HG02798 (cell line): ENCODE measurements at regions not wholly inside any gene's neighbourhood (a gene's known extent, or its start where the extent isn't known, plus 50 kb on each side); places are given as distances from the start of the nearest gene placed in this dataset.

ENCODE experiments used
- ATAC-seq: cut with Tn5 transposase; IDR thresholded peaks from one replicate; pipeline ENCODE4 v1.9.1; 2021; ENCODE audit warnings: mild to moderate bottlenecking; ENCODE audit not compliant: unreplicated experiment, poor library complexity

DNA sequence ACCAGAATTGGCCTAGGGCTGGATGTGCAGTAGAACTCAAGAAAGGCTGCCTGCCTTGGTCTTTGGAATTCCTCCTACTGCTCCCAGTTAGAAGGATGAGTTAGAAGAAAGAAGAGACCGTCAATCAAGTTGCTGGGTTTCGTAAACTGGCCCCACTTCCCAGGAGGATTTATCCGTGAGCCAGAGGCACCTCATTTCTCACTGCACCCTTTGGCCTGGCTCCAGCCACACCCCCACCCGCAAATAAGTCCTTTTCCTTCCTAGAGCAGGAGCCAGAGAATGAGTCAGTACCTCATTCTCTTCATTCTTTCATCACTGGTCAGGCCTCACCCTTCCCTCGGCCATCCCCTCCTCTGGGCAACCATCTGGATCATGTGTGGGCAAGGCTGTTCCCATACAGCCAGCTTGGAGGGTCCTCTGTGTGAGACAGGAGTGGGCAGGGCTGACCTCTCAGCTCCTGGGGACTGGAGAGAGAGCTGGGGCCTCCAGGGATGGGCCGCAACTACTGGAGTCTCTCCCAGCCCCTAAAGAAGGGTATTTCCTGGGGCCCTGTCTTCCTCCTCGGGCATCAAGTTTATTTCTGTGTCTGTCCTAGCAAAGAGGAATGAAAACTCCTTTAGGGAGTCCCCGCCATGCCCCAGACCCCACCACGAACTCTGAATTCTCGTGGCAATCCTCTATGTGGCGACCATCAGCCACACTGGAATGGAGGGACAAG lies 87.2 kb upstream of the DUSP5 start:
- ATAC-seq, result no peak

DNA sequence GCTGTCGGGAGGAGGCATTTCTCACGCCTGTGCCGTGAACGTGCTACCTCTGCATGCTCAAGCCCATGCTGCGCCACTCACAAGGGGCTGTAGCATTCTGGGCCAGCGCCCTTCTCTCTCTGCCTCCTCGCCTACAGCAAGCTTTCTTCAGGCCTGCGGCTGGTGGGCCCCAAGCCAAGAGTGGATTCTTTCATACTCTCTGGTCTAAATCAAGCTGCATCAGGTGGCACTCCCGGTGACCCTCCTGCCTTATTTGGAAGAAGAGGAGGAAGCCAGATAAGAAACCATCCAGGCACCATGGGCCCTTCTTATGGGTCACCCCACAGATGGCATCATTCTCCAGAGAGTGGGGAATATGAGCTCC lies 86.7 kb upstream of the DUSP5 start:
- no peak for ATAC-seq

DNA sequence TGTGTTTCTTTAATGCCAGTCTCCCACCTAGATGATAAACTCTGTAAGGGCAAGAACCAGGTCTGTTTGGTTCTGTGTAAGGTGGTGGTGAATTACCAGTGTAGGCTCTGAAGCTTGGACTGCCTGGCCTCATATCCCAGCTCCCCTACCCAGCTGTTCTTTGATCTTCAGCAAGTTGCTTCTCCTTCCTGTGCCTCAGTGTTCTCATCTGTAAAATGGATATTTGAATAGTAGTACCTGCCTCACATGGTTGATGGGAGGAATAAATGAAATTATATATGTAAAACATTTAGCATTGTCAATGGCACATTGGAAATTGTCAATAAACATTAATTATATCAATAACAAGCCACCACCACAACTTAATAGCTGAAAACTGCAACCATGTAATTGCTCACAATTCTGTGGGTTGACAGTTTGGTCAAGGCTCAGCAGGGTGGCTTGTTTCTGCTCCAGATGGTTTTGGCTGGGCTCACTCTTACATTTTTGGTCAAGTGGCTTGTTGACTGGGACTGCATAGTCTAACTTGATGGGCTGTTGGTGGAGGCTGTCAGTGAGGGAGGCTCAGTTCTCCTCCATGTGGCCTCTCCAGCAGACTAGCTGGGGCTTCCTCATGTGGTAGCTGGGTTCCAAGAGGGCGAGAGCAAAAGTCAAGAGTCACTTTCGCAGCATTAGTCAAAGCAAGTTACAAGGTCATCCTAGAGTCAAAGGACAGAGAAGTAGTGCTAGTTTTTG lies 84.5 kb upstream of the DUSP5 start:
- ATAC-seq, result no peak

DNA sequence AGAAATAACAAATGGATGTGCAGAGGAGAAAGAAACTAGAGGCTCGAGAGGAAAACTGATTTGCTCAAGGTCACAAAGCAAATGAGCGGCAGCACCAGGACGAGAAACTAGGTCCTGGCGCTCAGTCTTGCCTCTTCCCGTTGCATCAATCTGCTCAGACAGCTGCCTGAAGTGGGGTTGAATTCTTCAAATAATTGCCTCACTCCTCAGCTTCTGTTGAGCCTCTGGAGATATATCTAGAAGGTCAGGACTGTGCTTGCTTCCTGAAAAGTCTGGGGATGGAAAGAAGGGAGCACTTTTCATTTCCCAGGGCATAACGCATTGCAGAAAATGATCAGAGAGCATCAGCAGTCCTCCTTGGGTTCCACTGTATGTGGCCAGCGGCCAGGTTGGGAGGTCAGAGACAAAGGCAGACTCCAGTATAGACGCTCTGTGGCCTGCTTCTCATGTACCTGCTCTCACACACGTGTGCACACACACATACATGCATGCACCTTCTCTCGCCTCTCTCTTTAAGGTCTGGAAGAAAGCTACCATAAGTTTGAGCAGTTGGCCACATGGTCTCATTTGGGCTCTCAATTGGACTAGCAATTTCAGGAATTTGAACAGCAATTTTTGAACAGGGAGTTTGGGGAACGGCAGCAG lies 83.7 kb upstream of the DUSP5 start:
- ATAC-seq, result peak; percentile 3

DNA sequence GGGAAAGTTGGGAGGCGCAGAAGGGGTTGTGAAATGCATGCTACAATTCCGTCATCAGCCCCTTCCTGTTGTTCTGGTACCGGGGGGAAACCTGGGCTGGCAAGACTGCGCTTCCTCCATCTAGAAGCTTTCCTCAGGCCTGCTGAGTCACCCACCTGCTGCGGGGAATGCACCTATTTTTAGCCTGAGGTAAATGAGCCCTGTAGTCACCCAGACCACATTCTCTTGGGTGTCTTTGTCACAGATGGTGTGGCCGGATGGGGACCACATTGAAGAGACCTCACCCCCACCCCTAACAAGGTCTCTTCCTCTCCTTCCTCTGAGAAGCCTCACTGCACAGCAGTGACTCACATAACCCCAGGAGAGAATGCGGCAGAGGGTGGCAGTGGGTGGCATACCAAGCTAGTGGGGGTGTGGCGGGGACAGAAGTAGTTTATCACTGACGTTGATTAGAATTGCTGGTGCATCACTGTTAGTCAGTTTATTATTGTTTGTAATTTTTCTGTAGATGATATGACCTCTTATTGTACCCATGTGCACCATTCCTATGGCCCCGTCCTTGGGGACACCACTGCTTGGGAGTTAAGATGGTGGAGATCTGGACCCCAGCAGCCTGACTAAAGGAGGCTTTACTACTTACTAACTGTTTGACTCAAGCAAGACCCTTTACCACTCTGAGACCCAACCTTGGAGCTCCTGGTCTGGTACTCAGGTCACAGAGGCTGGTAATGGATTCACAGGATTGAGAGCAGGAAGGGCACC lies 83.0 kb upstream of the DUSP5 start:
- ATAC-seq, result peak; percentile 80

DNA sequence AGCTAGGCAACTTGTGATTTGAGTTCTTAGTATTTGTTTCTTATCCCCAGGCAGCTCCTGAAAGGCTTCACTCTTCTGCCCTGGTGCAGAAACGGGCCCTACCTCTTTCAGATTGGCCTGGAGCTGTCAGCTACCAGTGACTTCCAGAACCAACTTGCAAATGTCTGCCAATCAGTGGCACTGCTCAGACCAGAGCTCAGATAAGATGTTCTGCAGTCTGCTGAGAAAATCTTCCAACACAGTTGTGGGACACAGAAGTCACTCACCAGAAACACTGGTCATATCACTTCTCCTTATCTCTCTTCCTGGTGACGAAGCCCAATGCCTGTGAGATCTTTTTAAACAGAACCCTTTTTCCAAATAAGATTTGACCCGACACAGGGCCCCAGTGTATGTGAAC lies 81.9 kb upstream of the DUSP5 start:
- no peak for ATAC-seq

DNA sequence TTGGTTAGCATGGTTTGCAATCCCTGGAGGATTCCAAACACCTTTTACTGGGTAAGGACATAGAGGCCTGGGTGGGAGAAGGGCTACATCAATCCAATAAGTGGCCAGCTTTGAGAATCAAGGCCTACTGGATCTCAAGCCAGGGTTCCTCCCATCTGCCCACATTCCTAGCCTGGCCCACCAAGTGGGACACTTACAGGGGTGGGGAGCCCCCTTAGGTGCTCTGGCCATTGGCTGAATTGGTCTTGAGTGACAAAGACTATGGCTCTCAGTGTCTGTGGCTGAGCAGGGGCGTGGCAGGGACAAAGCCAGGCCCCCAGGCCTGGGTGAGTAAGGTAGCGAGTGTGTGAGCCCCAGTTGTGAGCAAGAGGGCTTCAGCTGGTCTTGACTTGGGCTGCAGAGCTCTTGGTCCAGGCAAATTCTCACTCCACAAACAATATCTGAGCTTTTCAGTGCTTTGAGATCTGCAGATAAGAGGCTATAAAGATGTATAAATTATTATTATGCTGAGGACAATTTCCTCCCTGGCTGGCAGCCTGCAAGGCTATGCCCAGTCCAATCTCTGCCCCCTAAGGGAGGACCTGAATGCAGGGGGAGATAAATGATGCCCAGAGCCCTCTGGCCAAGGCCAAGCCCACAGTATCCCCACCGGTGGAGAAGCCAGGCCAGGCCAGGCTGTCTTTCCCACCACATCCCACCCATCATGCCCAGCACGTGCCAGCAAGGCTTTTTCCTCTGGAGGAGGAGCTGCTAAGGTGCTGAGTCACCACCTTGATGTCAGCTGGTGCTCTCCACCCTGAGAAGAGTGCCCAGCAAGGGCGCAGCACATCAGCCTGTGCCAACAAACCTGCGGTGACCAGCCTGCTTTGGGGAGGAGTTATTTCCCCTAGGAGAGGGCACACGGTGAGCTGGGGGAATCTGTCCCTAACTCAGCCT lies 80.7 kb upstream of the DUSP5 start:
- no peak for ATAC-seq

DNA sequence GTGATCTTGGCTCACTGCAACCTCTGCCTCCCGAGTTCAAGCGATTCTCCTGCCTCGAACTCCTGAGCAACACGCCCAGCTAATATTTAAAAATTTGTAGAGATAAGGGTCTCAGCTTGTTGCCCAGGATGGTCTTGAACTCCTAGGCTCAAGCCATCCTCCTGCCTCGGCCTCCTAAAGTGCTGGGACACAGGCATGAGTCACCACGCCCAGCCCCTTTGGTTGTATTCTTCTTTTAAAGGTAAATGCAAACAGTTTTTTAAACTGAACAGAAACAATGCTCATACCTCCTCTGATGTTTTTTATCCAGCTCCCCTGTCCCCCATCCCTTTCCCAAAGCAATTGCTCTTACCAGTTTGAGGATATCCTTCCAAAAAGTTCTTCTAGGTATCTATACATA lies 79.5 kb upstream of the DUSP5 start:
- ATAC-seq, result no peak

DNA sequence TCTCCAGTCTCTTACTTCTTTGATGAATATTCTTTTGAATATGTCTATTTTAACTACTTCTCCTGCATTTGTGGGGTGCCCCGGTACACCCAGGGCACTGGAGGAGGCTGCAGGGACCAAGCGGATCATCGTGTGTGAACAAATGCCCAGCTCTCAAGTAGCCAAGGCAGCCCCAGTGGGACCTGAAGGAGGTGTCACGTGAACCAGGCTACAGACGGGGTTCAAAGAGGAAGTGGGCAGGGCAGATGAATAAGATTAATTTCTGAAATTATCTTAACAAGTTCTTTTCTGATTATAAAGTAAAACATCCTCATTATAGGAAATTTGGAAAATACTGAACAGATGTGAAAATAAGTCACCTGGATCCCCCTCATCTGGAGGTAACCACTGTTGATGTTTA lies 78.4 kb upstream of the DUSP5 start:
- no peak for ATAC-seq

DNA sequence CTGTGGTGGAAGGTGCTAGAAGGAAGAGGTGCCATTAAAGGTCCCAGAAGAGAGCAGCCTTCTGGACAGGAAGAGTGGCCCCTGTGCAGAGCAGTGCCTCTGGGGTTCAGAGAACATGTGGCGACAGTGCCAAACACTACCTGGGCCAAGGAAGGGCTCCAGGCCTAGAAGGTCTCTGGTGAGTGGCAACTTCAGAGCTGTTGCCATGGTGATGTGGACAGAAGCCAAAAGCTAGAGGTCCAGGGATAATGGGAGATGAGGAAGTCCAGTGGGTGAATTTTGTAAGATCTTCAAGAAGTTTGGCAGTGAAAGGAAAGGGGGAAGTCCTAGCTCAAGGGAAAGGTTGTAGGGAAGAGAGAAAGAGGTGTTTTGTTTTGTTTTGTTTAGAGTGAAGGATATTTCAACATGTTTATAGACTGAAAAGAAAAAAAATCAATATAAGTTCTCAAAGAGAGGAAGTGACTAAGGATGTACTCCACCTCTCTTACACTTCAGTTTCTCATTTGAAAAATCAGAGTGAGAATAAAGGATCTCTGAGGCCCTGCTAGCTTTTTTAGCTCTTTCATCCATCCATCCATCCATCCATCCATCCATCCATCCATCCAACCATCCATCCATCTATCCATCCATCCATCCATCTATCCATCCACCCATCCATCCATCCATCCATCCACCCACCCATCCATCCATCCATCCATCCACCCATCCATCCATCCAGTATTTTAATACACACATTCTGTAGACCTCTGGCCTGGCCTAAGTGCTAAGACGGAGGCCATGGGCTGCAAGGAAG lies 77.1 kb upstream of the DUSP5 start:
- no peak for ATAC-seq

DNA sequence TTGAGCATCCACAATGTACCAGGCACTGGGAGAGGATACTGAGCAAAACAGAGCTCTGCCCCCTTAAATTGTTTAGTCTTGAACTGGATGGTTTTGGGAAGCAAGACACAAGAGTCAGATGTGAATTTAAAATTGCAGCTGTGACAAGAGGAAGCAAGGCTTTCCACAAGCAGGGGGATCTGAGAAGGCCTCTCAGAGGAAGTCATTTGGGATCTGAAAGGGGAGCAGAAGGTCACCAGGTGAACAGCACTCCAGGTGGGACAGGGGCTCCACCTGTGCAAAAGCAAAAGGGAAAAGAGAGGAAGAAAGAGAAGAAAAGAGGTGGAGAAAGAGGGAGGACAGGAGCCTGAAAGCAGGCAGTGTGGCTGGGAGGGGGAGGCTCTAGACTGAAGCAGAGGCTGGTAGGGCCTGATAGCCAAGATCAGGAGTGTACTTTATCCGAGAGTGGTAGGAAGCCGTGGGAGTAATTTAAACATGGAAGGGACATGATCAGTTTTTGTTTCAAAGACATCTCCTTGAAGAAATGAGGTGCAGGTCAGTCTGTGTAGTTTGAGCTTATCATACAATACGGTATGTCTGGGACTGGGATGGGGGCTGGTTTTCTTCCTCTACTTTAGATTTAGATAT lies 76.1 kb upstream of the DUSP5 start:
- no peak for ATAC-seq

DNA sequence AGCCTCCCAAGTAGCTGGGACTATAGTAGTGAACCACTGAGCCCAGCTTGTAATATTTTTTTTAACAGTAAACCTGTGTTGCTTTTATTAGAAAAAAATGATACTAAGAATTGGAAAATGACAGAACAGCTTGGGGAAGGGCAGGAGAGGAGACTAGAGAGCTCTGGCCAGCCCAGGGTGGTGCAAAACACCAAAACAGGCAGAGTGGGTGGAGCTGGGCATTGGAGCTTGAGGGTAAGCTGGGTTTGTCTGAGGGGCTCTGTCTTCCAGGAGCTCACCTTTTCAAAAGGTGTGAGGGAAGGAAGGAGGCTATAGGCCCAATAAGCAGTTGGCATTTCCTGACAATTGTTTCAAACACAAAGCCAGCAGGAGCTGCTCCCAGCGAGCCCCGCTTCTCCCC lies 75.2 kb upstream of the DUSP5 start:
- no peak for ATAC-seq

DNA sequence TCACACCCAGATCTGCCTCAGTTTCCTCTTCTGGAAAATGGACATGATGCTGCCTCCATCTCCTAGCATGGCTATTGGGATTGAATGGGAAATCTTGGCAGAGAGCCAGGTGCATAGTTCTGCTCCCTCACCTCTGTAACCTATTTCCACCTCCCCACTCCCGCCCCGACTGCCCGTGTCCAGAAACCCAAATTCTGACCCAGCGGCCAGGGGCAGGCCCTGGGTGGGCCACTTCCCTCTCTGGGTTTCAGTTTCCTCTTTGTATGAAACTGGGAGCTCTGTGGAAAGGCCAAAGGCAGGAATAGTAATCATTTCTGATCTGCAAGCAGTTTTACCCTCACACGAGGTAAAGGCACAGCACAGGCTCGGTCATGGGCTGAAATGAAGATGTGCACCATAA lies 74.1 kb upstream of the DUSP5 start:
- no peak for ATAC-seq

DNA sequence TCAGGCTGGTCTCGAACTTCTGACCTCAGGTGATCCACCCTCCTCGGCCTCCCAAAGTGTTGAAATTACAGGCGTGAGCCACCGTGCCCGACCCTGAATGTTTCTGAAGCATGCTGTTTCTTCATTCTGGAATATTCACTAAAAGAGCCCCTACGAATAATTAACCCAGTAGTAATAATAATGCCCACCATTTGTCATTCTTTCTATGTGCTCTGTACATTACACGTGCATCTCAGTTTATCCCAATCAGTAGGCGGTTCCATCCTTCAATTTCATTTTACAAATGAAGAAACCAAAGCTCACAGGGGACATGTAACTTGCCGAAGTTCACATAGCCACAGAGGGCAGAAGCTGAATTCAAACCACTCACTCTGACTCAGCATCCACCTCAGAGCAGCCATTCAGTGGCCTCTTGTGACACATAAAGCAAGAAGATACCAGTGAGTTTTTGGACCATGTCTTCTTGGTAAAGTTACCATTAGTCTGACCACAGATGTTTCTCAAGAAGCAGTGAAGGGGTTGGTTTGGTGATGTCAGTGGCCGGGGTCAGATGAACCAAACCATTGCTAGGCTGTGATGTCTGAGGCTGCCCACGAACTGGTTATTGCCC lies 71.9 kb upstream of the DUSP5 start:
- ATAC-seq, result peak; percentile 81

DNA sequence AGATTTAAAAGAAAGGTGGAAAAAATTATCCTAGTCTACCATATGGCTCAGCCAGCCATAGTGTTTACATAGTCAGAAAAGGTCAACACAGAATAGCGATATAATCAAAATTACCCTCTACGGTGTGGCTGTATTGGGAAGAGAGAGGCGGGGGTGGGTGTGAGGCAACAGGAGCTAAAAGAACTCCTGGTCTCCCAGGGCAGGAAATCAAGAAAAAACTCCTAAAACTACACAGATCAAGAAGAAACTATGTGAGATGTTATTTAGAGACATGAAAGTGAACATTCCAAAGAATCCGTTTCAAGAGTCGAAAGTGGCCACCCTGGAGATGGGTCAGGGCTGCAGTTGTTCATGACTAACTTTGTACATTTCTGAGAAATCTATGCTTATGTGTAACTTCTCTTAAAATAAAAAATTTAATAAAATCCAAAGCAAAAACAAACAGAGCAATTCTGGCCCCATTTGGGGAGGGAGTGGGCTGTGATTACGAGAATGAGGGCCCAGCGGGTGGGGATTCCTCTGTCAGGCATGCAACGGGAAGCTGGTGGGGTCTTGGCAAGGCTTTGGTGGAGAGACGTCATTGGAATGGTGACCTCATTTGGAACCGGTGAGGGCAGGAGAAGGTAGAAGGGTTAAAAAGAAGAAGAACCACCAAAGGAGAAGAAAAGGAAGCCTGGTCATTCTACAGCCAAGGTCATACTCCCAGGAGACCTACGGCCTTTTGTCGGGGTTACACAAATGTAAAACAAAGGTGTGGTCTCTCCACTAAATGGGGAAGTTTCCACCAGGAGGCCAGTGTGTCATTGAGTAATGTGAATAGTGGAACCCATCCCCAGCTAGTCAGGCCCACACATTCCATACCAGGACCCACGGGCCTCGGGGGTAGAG lies 71.2 kb upstream of the DUSP5 start:
- ATAC-seq, result no peak

DNA sequence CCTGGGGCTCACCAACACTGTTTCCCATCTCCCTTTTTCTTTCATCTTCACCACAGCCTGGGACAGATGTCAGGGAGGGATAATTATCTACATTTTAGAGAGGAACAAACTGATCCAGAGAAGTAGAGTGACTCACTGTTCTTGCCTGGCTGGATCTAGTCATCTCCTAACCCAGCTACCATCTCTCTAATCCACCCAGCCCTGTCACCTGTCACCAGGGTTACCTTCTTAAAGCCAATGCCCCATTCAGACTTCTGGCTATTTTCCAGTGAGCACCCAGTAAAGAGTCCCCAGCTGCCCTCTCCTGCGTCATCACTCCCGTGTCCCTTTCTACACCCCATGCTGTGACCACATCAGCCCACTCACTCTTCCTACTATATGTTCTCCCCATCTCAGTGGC lies 68.4 kb upstream of the DUSP5 start:
- ATAC-seq, result no peak
